OCI-LY7 (cell line): ENCODE measurements at regions not wholly inside any gene's neighbourhood (a gene's known extent, or its start where the extent isn't known, plus 50 kb on each side); places are given as distances from the start of the nearest gene placed in this dataset.

Experiments
- BruUV-seq: library from RNA; stranded (reverse); fragments of 400-500 nt; replicated peaks from 2 replicates; lab custom pipeline; 2021; lab: Mats Ljungman, UMichigan
- CTCF ChIA-PET: fragments of 300-600 bp; sonication (Branson Sonifier 250); formaldehyde crosslinking; loops from one replicate; lab custom pipeline; 2022; ENCODE audit warnings: antibody characterized with exemption; ENCODE audit not compliant: unreplicated experiment; lab: Charles Lee
- POLR2A ChIA-PET: fragments of 300-600 bp; sonication (Branson Sonifier 250); formaldehyde crosslinking; loops from one replicate; lab custom pipeline; 2022; ENCODE audit warnings: antibody characterized with exemption; lab: Charles Lee
- DNase-seq: peaks from one replicate; pipeline ENCODE4 v3.0.0-alpha.2; 2015; ENCODE audit warnings: low spot score
- H2AFZ ChIP-seq: fragments of 200-600 bp; sonication (generic), shearing (Covaris generic); 2 replicates; pipeline ENCODE4 v1.6.1; 2014; ENCODE audit warnings: mild to moderate bottlenecking, antibody characterized with exemption, low read length, moderate library complexity
- H3K27ac ChIP-seq: fragments of 200-600 bp; sonication (generic); 2 replicates; pipeline ENCODE4 v1.5.1; 2014; ENCODE audit warnings: mixed run types, low read depth, mild to moderate bottlenecking, moderate library complexity, low read length, inconsistent platforms; ENCODE audit not compliant: poor library complexity, severe bottlenecking
- H3K36me3 ChIP-seq: fragments of 200-600 bp; sonication (generic); 2 replicates; pipeline ENCODE4 v1.6.1; 2014; ENCODE audit warnings: mild to moderate bottlenecking, antibody characterized with exemption, low read length, moderate library complexity, mixed read lengths; ENCODE audit not compliant: insufficient read depth
- H3K4me1 ChIP-seq: fragments of 200-600 bp; sonication (generic); 2 replicates; pipeline ENCODE4 v1.5.1; 2014; ENCODE audit warnings: mild to moderate bottlenecking, low read length; ENCODE audit not compliant: insufficient read depth, poor library complexity, severe bottlenecking
- H3K4me2 ChIP-seq: fragments of 200-600 bp; sonication (generic); 2 replicates; pipeline ENCODE4 v1.6.1; 2014; ENCODE audit warnings: mild to moderate bottlenecking, low read length
- H3K4me3 ChIP-seq: fragments of 200-600 bp; sonication (generic); 2 replicates; pipeline ENCODE4 v1.5.1; 2014; ENCODE audit warnings: mild to moderate bottlenecking, low read depth, low read length; ENCODE audit not compliant: poor library complexity, severe bottlenecking
- H3K79me2 ChIP-seq: fragments of 200-600 bp; sonication (generic); 2 replicates; pipeline ENCODE4 v1.6.1; 2016; ENCODE audit warnings: low read depth, mild to moderate bottlenecking, low read length, moderate library complexity, mixed read lengths; ENCODE audit not compliant: insufficient read depth
- H3K9me2 ChIP-seq: fragments of 200-600 bp; sonication (generic); 2 replicates; pipeline ENCODE4 v1.6.1; 2016; ENCODE audit warnings: mild to moderate bottlenecking, low read length, mixed read lengths; ENCODE audit not compliant: insufficient read depth
- H3K9me3 ChIP-seq: fragments of 200-600 bp; sonication (generic); 2 replicates; pipeline ENCODE4 v1.6.1; 2014; ENCODE audit warnings: mild to moderate bottlenecking, mixed run types, low read length, mixed read lengths
- H4K20me1 ChIP-seq: fragments of 200-600 bp; sonication (generic); 2 replicates; pipeline ENCODE4 v1.6.1; 2014; ENCODE audit warnings: mild to moderate bottlenecking, antibody characterized with exemption, low read length, moderate library complexity, mixed read lengths; ENCODE audit not compliant: insufficient read depth
- CTCF ChIP-seq: fragments of 200-600 bp; sonication (generic); conservative IDR thresholded peaks from 2 replicates; pipeline ENCODE4 v1.5.1; 2014; ENCODE audit warnings: mild to moderate bottlenecking, antibody characterized with exemption, low read length, moderate library complexity, mixed read lengths
- EZH2phosphoT487 ChIP-seq: fragments of 200-600 bp; sonication (generic); IDR thresholded peaks from 2 replicates; pipeline ENCODE4 v1.6.1; 2018; ENCODE audit warnings: low read depth, borderline replicate concordance, mild to moderate bottlenecking, mixed run types, antibody characterized with exemption, low read length, moderate library complexity, mixed read lengths
- intact Hi-C: fragments of 100-400 bp; cut with micrococcal nuclease; formaldehyde crosslinking; loops from one replicate; pipeline ENCODE4 v1.10.0; 2022; ENCODE audit not compliant: unreplicated experiment

GRCh38 chr2:182592691-182593393 is 123.2 kb upstream of the DNAJC10 start:
- H4K20me1 ChIP-seq = no peaks in the 10 kb centered on the region
- no peak overlapping the region for H2AFZ ChIP-seq
- H3K9me2 ChIP-seq = no peaks in the 10 kb centered on the region
- H3K9me3 ChIP-seq = no peaks in the 10 kb centered on the region
- H3K79me2 ChIP-seq = no peaks in the 10 kb centered on the region
- CTCF ChIA-PET = no interaction called here
- no peak overlapping the region for H3K4me3 ChIP-seq
- no peaks in the 10 kb centered on the region for H3K36me3 ChIP-seq
- no peak for DNase-seq
- intact Hi-C loops = no loop called here
- H3K4me1 ChIP-seq = no peaks in the 10 kb centered on the region
- TF ChIP-seq CTCF (no peak), EZH2phosphoT487 (no peak)
- no peak overlapping the region for H3K4me2 ChIP-seq
- no peak overlapping the region for H3K27ac ChIP-seq
- POLR2A ChIA-PET = no interaction called here
- BruUV-seq = no TSS peak

- Histone ChIP-seq H3K4me1 (no peaks in the 10 kb centered on the region), H2AFZ (no peak overlapping the region), H3K9me2 (no peaks in the 10 kb centered on the region), H4K20me1 (no peaks in the 10 kb centered on the region), H3K36me3 (no peaks in the 10 kb centered on the region), H3K4me2 (no peak overlapping the region), H3K27ac (no peak overlapping the region), H3K9me3 (no peaks in the 10 kb centered on the region), H3K4me3 (no peak overlapping the region), H3K79me2 (no peaks in the 10 kb centered on the region)
- BruUV-seq = no TSS peak
- ChIA-PET POLR2A (no interaction called here), CTCF (no interaction called here)
- no peak for DNase-seq
- intact Hi-C loops = no loop called here
- TF ChIP-seq CTCF (no peak), EZH2phosphoT487 (no peak)
Observed at GRCh38 chr2:182593394-182593975, 122.6 kb upstream of the DNAJC10 start.

- H3K4me2 ChIP-seq = no peak overlapping the region
- ChIA-PET CTCF (no interaction called here), POLR2A (no interaction called here)
- DNase-seq = no peak
- H3K9me3 ChIP-seq = no peaks in the 10 kb centered on the region
- intact Hi-C loops = no loop called here
- no peaks in the 10 kb centered on the region for H3K36me3 ChIP-seq
- H2AFZ ChIP-seq = no peak overlapping the region
- no peak overlapping the region for H3K4me3 ChIP-seq
- H3K27ac ChIP-seq = no peak overlapping the region
- no peaks in the 10 kb centered on the region for H3K9me2 ChIP-seq
- H3K79me2 ChIP-seq = no peaks in the 10 kb centered on the region
- no peaks in the 10 kb centered on the region for H3K4me1 ChIP-seq
- TF ChIP-seq EZH2phosphoT487 (no peak), CTCF (no peak)
- no peaks in the 10 kb centered on the region for H4K20me1 ChIP-seq
- no TSS peak for BruUV-seq
Observed at GRCh38 chr2:182594286-182594685, 121.8 kb upstream of the DNAJC10 start.
